Kidney (tissue), 13 donors: ENCODE measurements at regions not wholly inside any gene's neighbourhood (a gene's known extent, or its start where the extent isn't known, plus 50 kb on each side); places are given as distances from the start of the nearest gene placed in this dataset.

Experiments used
- DNase-seq, 5 donors: peaks; one replicate each; pipeline ENCODE4 v3.0.0-alpha.2; 2013 to 2020
- FAIRE-seq: peaks from 2 replicates; lab custom pipeline; 2012; peaks lifted over from hg19 to GRCh38; lab: Jason Lieb, UNC
- H3K27ac ChIP-seq, 2 donors: one replicate each; pipeline ENCODE4 v1.7.0; 2013; ENCODE audit warnings: low read depth in 2 of 2, low read length in 2 of 2, inconsistent platforms in 1 of 2
- H3K27me3 ChIP-seq: one replicate; pipeline ENCODE4 v1.7.1; 2013; ENCODE audit warnings: low read length, inconsistent platforms; ENCODE audit not compliant: control insufficient read depth, insufficient read depth
- H3K36me3 ChIP-seq, 3 donors: one replicate each; pipeline versions ENCODE4 v1.7.0 to v1.7.1; 2013; ENCODE audit warnings: low read length in 3 of 3, control low read depth in 1 of 3, inconsistent platforms in 1 of 3; ENCODE audit not compliant: insufficient read depth in 3 of 3, control insufficient read depth in 2 of 3
- H3K4me1 ChIP-seq, 3 donors: one replicate each; pipeline versions ENCODE4 v1.7.0 to v1.7.1; 2013; ENCODE audit warnings: low read length in 3 of 3, inconsistent platforms in 1 of 3, low read depth in 1 of 3; ENCODE audit not compliant: control insufficient read depth in 2 of 3, insufficient read depth in 2 of 3
- H3K4me3 ChIP-seq, 3 donors: one replicate each; pipeline versions ENCODE4 v1.7.0 to v1.8.1; 2013; ENCODE audit warnings: low read length in 3 of 3, control low read depth in 1 of 3, inconsistent platforms in 1 of 3
- H3K9ac ChIP-seq, 3 donors: one replicate each; pipeline versions ENCODE4 v1.7.0 to v1.7.1; 2013; ENCODE audit warnings: low read length in 3 of 3, control low read depth in 1 of 3, inconsistent platforms in 1 of 3
- H3K9me3 ChIP-seq, 3 donors: one replicate each; pipeline versions ENCODE4 v1.7.0 to v1.7.1; 2013; ENCODE audit warnings: low read length in 3 of 3, control low read depth in 1 of 3, inconsistent platforms in 1 of 3; ENCODE audit not compliant: control insufficient read depth in 2 of 3, insufficient read depth in 1 of 3
- CTCF ChIP-seq: IDR thresholded peaks from 3 replicates; pipeline ENCODE4 v1.5.1; 2012; ENCODE audit warnings: mild to moderate bottlenecking, moderate library complexity, borderline replicate concordance; ENCODE audit not compliant: insufficient read depth; ENCODE audit errors: extremely low read depth
- intact Hi-C: fragments of 100-400 bp; cut with DNase I; formaldehyde crosslinking; loops from one replicate; pipeline ENCODE4 v1.11.1; 2022
- donor health status: control.
- donor health status: control.
- donor health status: control.
- donor health status: control.
- donor health status: control.
- donor health status: DM: yes; HTN: yes; CAD: no.
- donor health status: Normal renal cell carcinoma (clear cell type).

- Histone ChIP-seq H3K4me3 (no peak overlapping the region), H3K27ac (no peak overlapping the region)
- intact Hi-C loops, result no loop called here
These were observed 94.4 kb downstream of the CD83 start for GRCh38 chr6:14212020-14212419.

GRCh38 chr6:14212632-14213031 is 95.1 kb downstream of the CD83 start:
- TF ChIP-seq CTCF, result no peak
- Histone ChIP-seq H3K9ac (no peak overlapping the region), H3K27ac (no peak overlapping the region), H3K4me1 (peaks cover 0 to 18% (median 14%) of the 10 kb centered on the region in 3 donors), H3K4me3 (no peak overlapping the region), H3K9me3 (no peaks in the 10 kb centered on the region), H3K36me3 (no peaks in the 10 kb centered on the region), H3K27me3 (no peaks in the 10 kb centered on the region)
- intact Hi-C loops, result no loop called here
- DNase-seq (no peak), FAIRE-seq (no peak)

More at GRCh38 chr6:14212020-14212419, 94.4 kb downstream of the CD83 start:
- DNase-seq, result no peak
- Histone ChIP-seq H3K9me3 (no peaks in the 10 kb centered on the region), H3K27me3 (no peaks in the 10 kb centered on the region), H3K36me3 (no peaks in the 10 kb centered on the region), H3K4me1 (peaks cover 2 to 24% (median 13%) of the 10 kb centered on the region in 3 donors), H3K9ac (peak overlapping the region in 1 of 3 donors; percentile 74)
- no peak for TF ChIP-seq CTCF
- no peak for FAIRE-seq

GRCh38 chr6:14216946-14217684 is 99.5 kb downstream of the CD83 start:
- TF ChIP-seq CTCF, result no peak
- no peak for FAIRE-seq
- no peaks in the 10 kb centered on the region for H3K36me3 ChIP-seq
- H3K27ac ChIP-seq, result no peak overlapping the region
- peak in 3 of 5 donors; percentile 14 to 72 (median 37) for DNase-seq
- peaks cover 0 to 17% (median 10%) of the 10 kb centered on the region in 3 donors for H3K4me1 ChIP-seq
- H3K9ac ChIP-seq, result no peak overlapping the region
- H3K27me3 ChIP-seq, result no peaks in the 10 kb centered on the region
- intact Hi-C loops, result no loop called here
- H3K4me3 ChIP-seq, result no peak overlapping the region
- no peaks in the 10 kb centered on the region for H3K9me3 ChIP-seq
